Neural progenitor cell (in vitro differentiated cells): ENCODE measurements at regions not wholly inside any gene's neighbourhood (a gene's known extent, or its start where the extent isn't known, plus 50 kb on each side); places are given as distances from the start of the nearest gene placed in this dataset.

Source experiments
- EZH2 ChIP-seq: fragments of 200-600 bp; sonication (generic); IDR thresholded peaks from 2 replicates; pipeline ENCODE4 v1.6.1; 2017; ENCODE audit warnings: antibody characterized with exemption, mild to moderate bottlenecking, moderate library complexity
- EZH2phosphoT487 ChIP-seq: fragments of 200-600 bp; sonication (generic); IDR thresholded peaks from 2 replicates; pipeline ENCODE4 v1.6.1; 2017; ENCODE audit warnings: antibody characterized with exemption
- TF ChIP-seq, protein P1 (sequence below): fragments of 200-600 bp; sonication (generic); IDR thresholded peaks from 2 replicates; pipeline ENCODE4 v1.5.1; 2017; ENCODE audit warnings: antibody characterized with exemption, mild to moderate bottlenecking

DNA sequence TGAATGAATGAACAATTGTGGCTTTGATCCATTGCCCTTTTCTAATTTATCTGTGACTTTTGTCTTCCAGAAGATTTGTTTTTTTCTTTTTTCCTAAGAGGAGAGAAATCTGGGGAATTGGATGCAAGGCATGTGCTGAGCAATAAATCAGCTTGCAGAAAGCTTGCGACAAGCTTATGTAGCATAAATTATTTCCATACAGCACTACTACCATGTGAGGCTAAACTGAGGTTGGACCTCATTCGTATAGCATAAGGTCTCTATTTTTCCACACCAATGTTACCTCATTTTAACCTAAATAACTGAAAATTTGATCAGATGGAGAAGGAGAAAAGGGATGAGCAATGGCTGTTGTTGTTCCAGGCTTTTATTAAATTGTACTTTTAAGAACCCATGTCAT, 455.6 kb downstream of the TUSC7 start:
- TF ChIP-seq, protein P1, sequence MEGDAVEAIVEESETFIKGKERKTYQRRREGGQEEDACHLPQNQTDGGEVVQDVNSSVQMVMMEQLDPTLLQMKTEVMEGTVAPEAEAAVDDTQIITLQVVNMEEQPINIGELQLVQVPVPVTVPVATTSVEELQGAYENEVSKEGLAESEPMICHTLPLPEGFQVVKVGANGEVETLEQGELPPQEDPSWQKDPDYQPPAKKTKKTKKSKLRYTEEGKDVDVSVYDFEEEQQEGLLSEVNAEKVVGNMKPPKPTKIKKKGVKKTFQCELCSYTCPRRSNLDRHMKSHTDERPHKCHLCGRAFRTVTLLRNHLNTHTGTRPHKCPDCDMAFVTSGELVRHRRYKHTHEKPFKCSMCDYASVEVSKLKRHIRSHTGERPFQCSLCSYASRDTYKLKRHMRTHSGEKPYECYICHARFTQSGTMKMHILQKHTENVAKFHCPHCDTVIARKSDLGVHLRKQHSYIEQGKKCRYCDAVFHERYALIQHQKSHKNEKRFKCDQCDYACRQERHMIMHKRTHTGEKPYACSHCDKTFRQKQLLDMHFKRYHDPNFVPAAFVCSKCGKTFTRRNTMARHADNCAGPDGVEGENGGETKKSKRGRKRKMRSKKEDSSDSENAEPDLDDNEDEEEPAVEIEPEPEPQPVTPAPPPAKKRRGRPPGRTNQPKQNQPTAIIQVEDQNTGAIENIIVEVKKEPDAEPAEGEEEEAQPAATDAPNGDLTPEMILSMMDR = no peak
- TF ChIP-seq EZH2phosphoT487 = no peak
- TF ChIP-seq EZH2 = no peak
